ENCODE measurements at regions not wholly inside any gene's neighbourhood (a gene's known extent, or its start where the extent isn't known, plus 50 kb on each side); places are given as distances from the start of the nearest gene placed in this dataset.

GRCh38 chr4:82044141-82044993, 329.4 kb downstream of the HNRNPD start:
- Histone ChIP-seq H3K79me2 (ENCODE audit: control insufficient read depth, insufficient read depth, low read length) (no peaks in the 10 kb centered on the region), H3K4me2 (ENCODE audit: extremely low read depth, insufficient read depth, low read length) (no peak overlapping the region), H3K27me3 (ENCODE audit: control insufficient read depth, insufficient read depth, low read length) (peaks cover 6% of the 10 kb centered on the region), H2AFZ (ENCODE audit: low read length) (no peak overlapping the region), H3K27ac (ENCODE audit: insufficient read depth, low read length) (no peak overlapping the region), H4K20me1 (ENCODE audit: control insufficient read depth, extremely low read depth, insufficient read depth, low read length) (no peaks in the 10 kb centered on the region), H3K9ac (ENCODE audit: insufficient read depth, low read length) (no peak overlapping the region), H3K36me3 (ENCODE audit: control insufficient read depth, insufficient read depth, low read length) (no peaks in the 10 kb centered on the region), H3K9me3 (ENCODE audit: control insufficient read depth, insufficient read depth, low read depth, low read length) (no peaks in the 10 kb centered on the region), H3K4me1 (ENCODE audit: control insufficient read depth, extremely low read depth, insufficient read depth, low read length) (no peaks in the 10 kb centered on the region), H3K4me3 (replicated peaks in 1 of 4; ENCODE audit: control extremely low read depth in 1 of 4, insufficient read depth in 1 of 4, low read depth in 3 of 4, low read length in 4 of 4) (peak overlapping the region in 1 of 4 experiments; percentile 45)
- no peak for TF ChIP-seq CTCF (conservative IDR thresholded peaks at IDR 0.05 in 1 of 2, IDR thresholded peaks at IDR 0.05 in 1 of 2; ENCODE audit: low read depth in 1 of 2, low read length in 2 of 2)
- no peak for TF ChIP-seq EZH2 (IDR thresholded peaks at IDR 0.05; ENCODE audit: low read length, missing control alignments)
- peak; percentile 41 for DNase-seq (ENCODE audit: low read depth in 2 of 2)

GRCh38 chr4:82043809-82044137, 330.0 kb downstream of the HNRNPD start:
- Histone ChIP-seq H3K4me1 (ENCODE audit: control insufficient read depth, extremely low read depth, insufficient read depth, low read length) (no peaks in the 10 kb centered on the region), H3K36me3 (ENCODE audit: control insufficient read depth, insufficient read depth, low read length) (no peaks in the 10 kb centered on the region), H3K27ac (ENCODE audit: insufficient read depth, low read length) (no peak overlapping the region), H4K20me1 (ENCODE audit: control insufficient read depth, extremely low read depth, insufficient read depth, low read length) (no peaks in the 10 kb centered on the region), H3K27me3 (ENCODE audit: control insufficient read depth, insufficient read depth, low read length) (peaks cover 6% of the 10 kb centered on the region), H3K9ac (ENCODE audit: insufficient read depth, low read length) (no peak overlapping the region), H2AFZ (ENCODE audit: low read length) (no peak overlapping the region), H3K4me3 (replicated peaks in 1 of 4; ENCODE audit: control extremely low read depth in 1 of 4, insufficient read depth in 1 of 4, low read depth in 3 of 4, low read length in 4 of 4) (no peak overlapping the region), H3K9me3 (ENCODE audit: control insufficient read depth, insufficient read depth, low read depth, low read length) (no peaks in the 10 kb centered on the region), H3K4me2 (ENCODE audit: extremely low read depth, insufficient read depth, low read length) (no peak overlapping the region), H3K79me2 (ENCODE audit: control insufficient read depth, insufficient read depth, low read length) (no peaks in the 10 kb centered on the region)
- TF ChIP-seq EZH2 (IDR thresholded peaks at IDR 0.05; ENCODE audit: low read length, missing control alignments): no peak
- no peak for TF ChIP-seq CTCF (conservative IDR thresholded peaks at IDR 0.05 in 1 of 2, IDR thresholded peaks at IDR 0.05 in 1 of 2; ENCODE audit: low read depth in 1 of 2, low read length in 2 of 2)
- DNase-seq (ENCODE audit: low read depth in 2 of 2): no peak

- TF ChIP-seq EZH2 (IDR thresholded peaks at IDR 0.05; ENCODE audit: low read length, missing control alignments) (no peak), CTCF (conservative IDR thresholded peaks at IDR 0.05 in 1 of 2, IDR thresholded peaks at IDR 0.05 in 1 of 2; ENCODE audit: low read depth in 1 of 2, low read length in 2 of 2) (no peak)
- no peaks in the 10 kb centered on the region for H4K20me1 ChIP-seq (ENCODE audit: control insufficient read depth, extremely low read depth, insufficient read depth, low read length)
- no peaks in the 10 kb centered on the region for H3K36me3 ChIP-seq (ENCODE audit: control insufficient read depth, insufficient read depth, low read length)
- no peaks in the 10 kb centered on the region for H3K4me1 ChIP-seq (ENCODE audit: control insufficient read depth, extremely low read depth, insufficient read depth, low read length)
- peaks cover 6% of the 10 kb centered on the region for H3K27me3 ChIP-seq (ENCODE audit: control insufficient read depth, insufficient read depth, low read length)
- H3K4me2 ChIP-seq (ENCODE audit: extremely low read depth, insufficient read depth, low read length): no peak overlapping the region
- no peak overlapping the region for H3K9ac ChIP-seq (ENCODE audit: insufficient read depth, low read length)
- no peak overlapping the region for H2AFZ ChIP-seq (ENCODE audit: low read length)
- no peak overlapping the region for H3K27ac ChIP-seq (ENCODE audit: insufficient read depth, low read length)
- DNase-seq (ENCODE audit: low read depth in 2 of 2): no peak
- no peaks in the 10 kb centered on the region for H3K9me3 ChIP-seq (ENCODE audit: control insufficient read depth, insufficient read depth, low read depth, low read length)
- no peaks in the 10 kb centered on the region for H3K79me2 ChIP-seq (ENCODE audit: control insufficient read depth, insufficient read depth, low read length)
- no peak overlapping the region for H3K4me3 ChIP-seq (replicated peaks in 1 of 4; ENCODE audit: control extremely low read depth in 1 of 4, insufficient read depth in 1 of 4, low read depth in 3 of 4, low read length in 4 of 4)
Observed at GRCh38 chr4:82043081-82043808, 330.5 kb downstream of the HNRNPD start.
